ENCODE measurements at regions not wholly inside any gene's neighbourhood (a gene's known extent, or its start where the extent isn't known, plus 50 kb on each side); places are given as distances from the start of the nearest gene placed in this dataset.

DNA sequence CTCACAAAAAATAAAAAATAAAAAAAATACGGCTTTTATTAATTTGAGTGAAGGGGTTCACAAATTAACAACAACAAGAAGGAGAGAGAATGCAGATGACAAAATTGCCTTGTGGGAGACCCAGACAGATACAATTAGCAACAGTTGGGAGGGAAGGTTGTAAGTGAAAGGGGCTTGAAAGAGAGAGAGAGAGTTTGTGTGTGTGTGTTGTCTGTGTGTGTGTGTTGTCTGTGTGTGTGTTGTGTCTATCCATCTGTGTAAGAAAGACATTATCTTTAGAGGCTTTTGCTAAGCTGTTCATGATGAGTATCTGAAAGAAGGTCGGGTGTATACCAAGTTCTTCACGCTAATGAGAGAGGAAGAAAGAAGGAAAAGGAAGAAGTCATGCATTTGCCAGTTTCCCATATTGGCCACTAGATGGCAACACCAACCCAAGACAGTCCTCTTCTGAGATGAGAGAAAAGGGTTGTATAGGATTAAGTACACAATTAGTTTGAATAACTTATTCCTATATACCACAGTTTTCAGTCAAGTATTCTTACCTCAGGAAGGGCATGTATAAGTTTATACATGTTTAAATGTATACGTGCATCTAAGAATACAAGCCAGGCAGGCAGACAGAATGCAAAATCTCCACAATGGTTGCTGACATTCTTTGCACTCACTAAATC lies 63.7 kb upstream of the CD2AP start:
- H3K27ac ChIP-seq, result peak overlapping the region; percentile 81
- H3K9me2 ChIP-seq (replicated peaks; ENCODE audit: insufficient read depth), result no peaks in the 10 kb centered on the region
- H3K36me3 ChIP-seq (replicated peaks; ENCODE audit: insufficient read depth, low read depth), result no peaks in the 10 kb centered on the region
- H3K4me2 ChIP-seq, result peak overlapping the region; percentile 70
- 11% methylated on average over 4 of the region's 4 CpGs for WGBS (ENCODE audit: low lambda C conversion rate, missing lambda C conversion rate)
- no peaks in the 10 kb centered on the region for H4K20me1 ChIP-seq (ENCODE audit: insufficient read depth, poor library complexity, severe bottlenecking)
- peak; percentile 74 for DNase-seq (ENCODE audit: low spot score)
- H3K4me3 ChIP-seq, result no peak overlapping the region
- no peaks in the 10 kb centered on the region for H3K79me2 ChIP-seq
- no peaks in the 10 kb centered on the region for H3K9me3 ChIP-seq (ENCODE audit: low read depth)
- no peaks in the 10 kb centered on the region for H3K27me3 ChIP-seq
- H3K4me1 ChIP-seq (ENCODE audit: insufficient read depth), result no peaks in the 10 kb centered on the region
- peak overlapping the region; percentile 54 for H2AFZ ChIP-seq
- TF ChIP-seq EZH2 (IDR thresholded peaks at IDR 0.05; ENCODE audit: borderline replicate concordance) (no peak), EZH2phosphoT487 (IDR thresholded peaks at IDR 0.05; ENCODE audit: low read depth, severe bottlenecking, unreplicated experiment) (no peak)
- TF ChIP-seq, protein P1, sequence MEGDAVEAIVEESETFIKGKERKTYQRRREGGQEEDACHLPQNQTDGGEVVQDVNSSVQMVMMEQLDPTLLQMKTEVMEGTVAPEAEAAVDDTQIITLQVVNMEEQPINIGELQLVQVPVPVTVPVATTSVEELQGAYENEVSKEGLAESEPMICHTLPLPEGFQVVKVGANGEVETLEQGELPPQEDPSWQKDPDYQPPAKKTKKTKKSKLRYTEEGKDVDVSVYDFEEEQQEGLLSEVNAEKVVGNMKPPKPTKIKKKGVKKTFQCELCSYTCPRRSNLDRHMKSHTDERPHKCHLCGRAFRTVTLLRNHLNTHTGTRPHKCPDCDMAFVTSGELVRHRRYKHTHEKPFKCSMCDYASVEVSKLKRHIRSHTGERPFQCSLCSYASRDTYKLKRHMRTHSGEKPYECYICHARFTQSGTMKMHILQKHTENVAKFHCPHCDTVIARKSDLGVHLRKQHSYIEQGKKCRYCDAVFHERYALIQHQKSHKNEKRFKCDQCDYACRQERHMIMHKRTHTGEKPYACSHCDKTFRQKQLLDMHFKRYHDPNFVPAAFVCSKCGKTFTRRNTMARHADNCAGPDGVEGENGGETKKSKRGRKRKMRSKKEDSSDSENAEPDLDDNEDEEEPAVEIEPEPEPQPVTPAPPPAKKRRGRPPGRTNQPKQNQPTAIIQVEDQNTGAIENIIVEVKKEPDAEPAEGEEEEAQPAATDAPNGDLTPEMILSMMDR (IDR thresholded peaks at IDR 0.05; ENCODE audit: poor library complexity), result peak; percentile 88

DNA sequence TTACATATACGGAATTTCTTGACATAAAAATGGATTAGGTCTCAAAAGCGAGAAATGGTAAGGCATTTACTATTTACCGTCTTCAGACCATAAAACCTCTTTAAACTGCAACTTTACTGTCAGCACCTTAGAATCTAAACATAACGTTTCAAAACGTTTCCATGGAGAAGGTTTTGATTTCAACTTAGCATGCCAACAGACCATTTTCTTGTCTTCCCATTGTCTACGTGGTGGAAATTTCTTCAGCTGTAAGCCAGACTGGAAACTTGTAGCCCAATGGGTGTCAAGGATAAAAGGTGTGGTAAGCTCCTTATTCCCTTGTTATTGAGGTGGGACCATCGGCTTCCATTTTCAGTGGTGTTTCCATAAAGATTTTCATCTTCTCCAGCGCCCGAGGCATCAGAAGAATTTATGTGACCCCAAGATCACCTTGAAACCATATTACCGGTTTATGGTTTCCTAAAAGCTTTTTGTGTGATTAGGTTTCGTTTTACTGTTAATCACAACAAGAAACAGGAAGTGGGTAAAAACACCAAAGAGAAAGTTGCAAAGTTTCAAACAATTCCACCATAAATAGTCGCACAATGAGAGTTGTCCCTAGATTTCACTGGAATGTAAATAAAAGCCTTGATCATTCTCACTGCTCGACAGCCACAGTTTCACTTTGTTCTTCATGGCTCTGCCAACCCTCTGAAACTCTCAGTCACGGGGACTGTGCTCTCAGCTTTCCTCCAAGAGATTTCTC lies 63.0 kb upstream of the CD2AP start:
- Histone ChIP-seq H3K9me3 (ENCODE audit: low read depth) (no peaks in the 10 kb centered on the region), H3K4me3 (peak overlapping the region; percentile 26), H3K79me2 (no peaks in the 10 kb centered on the region), H3K4me1 (ENCODE audit: insufficient read depth) (peaks cover 6% of the 10 kb centered on the region), H3K36me3 (replicated peaks; ENCODE audit: insufficient read depth, low read depth) (no peaks in the 10 kb centered on the region), H3K9me2 (replicated peaks; ENCODE audit: insufficient read depth) (no peaks in the 10 kb centered on the region), H2AFZ (peak overlapping the region; percentile 54), H3K27ac (peak overlapping the region; percentile 81), H4K20me1 (ENCODE audit: insufficient read depth, poor library complexity, severe bottlenecking) (no peaks in the 10 kb centered on the region), H3K27me3 (no peaks in the 10 kb centered on the region), H3K4me2 (peak overlapping the region; percentile 70)
- 23% methylated on average over 14 of the region's 14 CpGs for WGBS (ENCODE audit: low lambda C conversion rate, missing lambda C conversion rate)
- DNase-seq (ENCODE audit: low spot score), result peak; percentile 60
- TF ChIP-seq EZH2 (IDR thresholded peaks at IDR 0.05; ENCODE audit: borderline replicate concordance), result no peak
- TF ChIP-seq, protein P1 (IDR thresholded peaks at IDR 0.05; ENCODE audit: poor library complexity), result no peak
- TF ChIP-seq EZH2phosphoT487 (IDR thresholded peaks at IDR 0.05; ENCODE audit: low read depth, severe bottlenecking, unreplicated experiment), result no peak

DNA sequence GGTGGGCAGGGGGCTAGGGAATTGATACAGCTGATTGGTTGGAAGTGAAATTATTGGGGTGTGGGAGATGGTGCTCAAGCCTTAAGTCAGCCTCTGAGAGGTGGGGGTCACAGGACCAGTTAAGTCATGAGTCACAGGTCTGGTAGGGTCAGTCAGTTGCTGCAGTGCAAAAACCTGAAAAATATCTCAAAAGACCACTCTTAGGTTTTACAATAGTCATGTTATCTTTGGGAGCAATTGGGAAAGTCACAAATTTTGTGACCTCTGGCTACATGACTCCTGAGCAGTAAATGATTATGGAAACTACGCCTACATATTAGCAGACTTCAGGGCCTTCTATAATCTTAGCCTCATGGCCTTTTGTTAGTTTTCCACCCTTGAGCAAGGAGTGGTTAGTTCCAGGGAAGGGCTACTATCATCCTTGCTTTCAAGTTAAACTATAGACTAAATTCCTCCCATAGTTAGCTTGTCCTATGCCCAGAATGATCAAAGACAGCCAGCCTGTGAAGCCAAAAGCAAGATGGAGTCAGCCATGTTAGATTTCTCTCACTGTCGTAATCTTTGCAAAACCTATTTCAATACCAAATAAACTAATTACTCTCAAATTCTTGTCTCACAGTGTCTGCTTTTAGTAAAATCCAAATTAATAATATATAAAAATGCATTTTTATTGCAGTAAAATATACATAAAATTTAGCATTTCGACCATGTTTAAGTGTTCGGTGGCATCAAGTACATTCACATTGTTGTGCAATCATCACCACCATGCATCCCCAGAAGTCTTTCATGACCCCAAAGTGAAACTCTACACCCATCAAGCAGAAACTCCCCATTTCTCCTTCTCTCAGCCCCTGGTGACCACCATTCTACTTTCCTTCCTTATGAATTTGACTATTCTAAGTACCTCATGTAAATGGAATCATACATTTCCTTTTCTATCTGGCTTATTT lies 60.9 kb upstream of the CD2AP start:
- no peaks in the 10 kb centered on the region for H3K9me2 ChIP-seq (replicated peaks; ENCODE audit: insufficient read depth)

More for the DNA sequence above, 60.9 kb upstream of the CD2AP start:
- no peaks in the 10 kb centered on the region for H3K27me3 ChIP-seq
- no peak overlapping the region for H3K4me2 ChIP-seq
- no peak for DNase-seq (ENCODE audit: low spot score)
- no peaks in the 10 kb centered on the region for H3K9me3 ChIP-seq (ENCODE audit: low read depth)
- H3K4me1 ChIP-seq (ENCODE audit: insufficient read depth), result peaks cover 18% of the 10 kb centered on the region
- H4K20me1 ChIP-seq (ENCODE audit: insufficient read depth, poor library complexity, severe bottlenecking), result no peaks in the 10 kb centered on the region
- no peak overlapping the region for H3K27ac ChIP-seq
- no peak overlapping the region for H2AFZ ChIP-seq
- TF ChIP-seq EZH2phosphoT487 (IDR thresholded peaks at IDR 0.05; ENCODE audit: low read depth, severe bottlenecking, unreplicated experiment) (no peak), EZH2 (IDR thresholded peaks at IDR 0.05; ENCODE audit: borderline replicate concordance) (no peak)
- WGBS (ENCODE audit: low lambda C conversion rate, missing lambda C conversion rate), result 93% methylated on average over 4 of the region's 4 CpGs
- H3K79me2 ChIP-seq, result no peaks in the 10 kb centered on the region
- no peaks in the 10 kb centered on the region for H3K36me3 ChIP-seq (replicated peaks; ENCODE audit: insufficient read depth, low read depth)
- no peak overlapping the region for H3K4me3 ChIP-seq

Measured in hepatocyte (in vitro differentiated cells).